ENCODE measurements at regions not wholly inside any gene's neighbourhood (a gene's known extent, or its start where the extent isn't known, plus 50 kb on each side); places are given as distances from the start of the nearest gene placed in this dataset.
"Not testable (repeated sequence)": the region's sequence is repeated elsewhere in the genome, so short reads cannot be mapped to it uniquely, and the experiment has no call there.

GRCh38 chr11:67871168-67871567, 132.7 kb downstream of the UNC93B1 start:
- not testable (repeated sequence) for DNase-seq

- DNase-seq: not testable (repeated sequence)
These were observed 141.0 kb downstream of the UNC93B1 start for GRCh38 chr11:67862896-67863295.

- peak; percentile 6 for DNase-seq
These were observed 144.3 kb downstream of the UNC93B1 start for GRCh38 chr11:67859513-67860161.

- DNase-seq: not testable (repeated sequence)
These were observed 153.2 kb downstream of the UNC93B1 start for GRCh38 chr11:67850747-67851146.

- DNase-seq: not testable (repeated sequence)
These were observed 154.1 kb downstream of the UNC93B1 start for GRCh38 chr11:67849766-67850165.

GRCh38 chr11:67847896-67848875, 155.7 kb downstream of the UNC93B1 start:
- DNase-seq: not testable (repeated sequence)

GRCh38 chr11:67846303-67846702, 157.6 kb downstream of the UNC93B1 start:
- not testable (repeated sequence) for DNase-seq

GRCh38 chr11:67845296-67845695, 158.6 kb downstream of the UNC93B1 start:
- not testable (repeated sequence) for DNase-seq

- not testable (repeated sequence) for DNase-seq
These were observed 163.3 kb downstream of the UNC93B1 start for GRCh38 chr11:67840599-67840998.

GRCh38 chr11:67830152-67830551, 155.7 kb upstream of the ALDH3B2 start:
- not testable (repeated sequence) for DNase-seq

- not testable (repeated sequence) for DNase-seq
These were observed 152.5 kb upstream of the ALDH3B2 start for GRCh38 chr11:67826951-67827296.

GRCh38 chr11:67826028-67826950, 151.9 kb upstream of the ALDH3B2 start:
- DNase-seq: peak; percentile 86

GRCh38 chr11:67824861-67825260, 150.4 kb upstream of the ALDH3B2 start:
- not testable (repeated sequence) for DNase-seq

- DNase-seq: no peak
These were observed 145.7 kb upstream of the ALDH3B2 start for GRCh38 chr11:67820081-67820480.

- DNase-seq: not testable (repeated sequence)
These were observed 143.1 kb upstream of the ALDH3B2 start for GRCh38 chr11:67817558-67817957.

- not testable (repeated sequence) for DNase-seq
These were observed 134.9 kb upstream of the ALDH3B2 start for GRCh38 chr11:67809301-67809700.

GRCh38 chr11:67807896-67808295, 133.5 kb upstream of the ALDH3B2 start:
- not testable (repeated sequence) for DNase-seq

GRCh38 chr11:67806728-67807235, 132.4 kb upstream of the ALDH3B2 start:
- not testable (repeated sequence) for DNase-seq

GRCh38 chr11:67806183-67806582, 131.8 kb upstream of the ALDH3B2 start:
- not testable (repeated sequence) for DNase-seq

- peak; percentile 96 for DNase-seq
These were observed 131.1 kb upstream of the ALDH3B2 start for GRCh38 chr11:67805253-67806126.
